Fibroblast of lung (primary cell): ENCODE measurements at regions not wholly inside any gene's neighbourhood (a gene's known extent, or its start where the extent isn't known, plus 50 kb on each side); places are given as distances from the start of the nearest gene placed in this dataset.

Source experiments
- DNase-seq, 2 donors: peaks; one replicate each; pipeline versions ENCODE4 v3.0.0 to v3.0.0-alpha.2; 2010; ENCODE audit warnings: low read depth in 2 of 2
- H2AFZ ChIP-seq: 2 replicates; pipeline ENCODE4 v1.5.1; 2012; ENCODE audit warnings: low read length, control low read depth, inconsistent platforms
- H3K27ac ChIP-seq: 2 replicates; pipeline ENCODE4 v1.5.1; 2011; ENCODE audit warnings: low read length, control low read depth; ENCODE audit not compliant: insufficient read depth
- H3K27me3 ChIP-seq: 2 replicates; pipeline ENCODE4 v1.5.1; 2011; ENCODE audit warnings: mild to moderate bottlenecking, low read length; ENCODE audit not compliant: control insufficient read depth, insufficient read depth
- H3K36me3 ChIP-seq: 2 replicates; pipeline ENCODE4 v1.5.1; 2011; ENCODE audit warnings: low read length; ENCODE audit not compliant: control insufficient read depth, insufficient read depth
- H3K4me1 ChIP-seq: 2 replicates; pipeline ENCODE4 v1.5.1; 2011; ENCODE audit warnings: low read length; ENCODE audit not compliant: control insufficient read depth, insufficient read depth; ENCODE audit errors: extremely low read depth
- H3K4me2 ChIP-seq: 2 replicates; pipeline ENCODE4 v1.5.1; 2011; ENCODE audit warnings: low read length, control low read depth; ENCODE audit not compliant: insufficient read depth; ENCODE audit errors: extremely low read depth
- H3K4me3 ChIP-seq, 4 experiments: fragments of 200-600 bp in 1 of 4; sonication (generic) in 1 of 4; replicated peaks in 1 of 4; 2 replicates each; pipeline ENCODE4 v1.5.1; 2011 to 2016; ENCODE audit warnings: low read length in 4 of 4, low read depth in 3 of 4, mild to moderate bottlenecking in 3 of 4, control low read depth in 2 of 4, inconsistent platforms in 1 of 4, mixed read lengths in 1 of 4; ENCODE audit not compliant: insufficient read depth in 1 of 4; ENCODE audit errors: control extremely low read depth in 1 of 4
- H3K79me2 ChIP-seq: 2 replicates; pipeline ENCODE4 v1.5.1; 2012; ENCODE audit warnings: mild to moderate bottlenecking, low read length, inconsistent platforms; ENCODE audit not compliant: control insufficient read depth, insufficient read depth
- H3K9ac ChIP-seq: 2 replicates; pipeline ENCODE4 v1.5.1; 2011; ENCODE audit warnings: mild to moderate bottlenecking, low read length, control low read depth; ENCODE audit not compliant: insufficient read depth
- H3K9me3 ChIP-seq: 2 replicates; pipeline ENCODE4 v1.5.1; 2012; ENCODE audit warnings: low read depth, low read length; ENCODE audit not compliant: control insufficient read depth, insufficient read depth
- H4K20me1 ChIP-seq: 2 replicates; pipeline ENCODE4 v1.5.1; 2011; ENCODE audit warnings: low read length; ENCODE audit not compliant: control insufficient read depth, insufficient read depth; ENCODE audit errors: extremely low read depth
- EZH2 ChIP-seq: IDR thresholded peaks from 2 replicates; pipeline ENCODE4 v1.5.1; 2012; ENCODE audit warnings: low read length, control low read depth, mild to moderate bottlenecking; ENCODE audit errors: missing control alignments
- TF ChIP-seq, protein P1 (sequence below), 2 donors: IDR thresholded peaks in 1 of 2; conservative IDR thresholded peaks in 1 of 2; 1 replicate in 1 of 2; 2 replicates in 1 of 2; pipeline ENCODE4 v1.5.1; 2011 to 2012; ENCODE audit warnings: low read length in 2 of 2, control low read depth in 1 of 2, inconsistent platforms in 1 of 2, low read depth in 1 of 2, mild to moderate bottlenecking in 1 of 2

DNA sequence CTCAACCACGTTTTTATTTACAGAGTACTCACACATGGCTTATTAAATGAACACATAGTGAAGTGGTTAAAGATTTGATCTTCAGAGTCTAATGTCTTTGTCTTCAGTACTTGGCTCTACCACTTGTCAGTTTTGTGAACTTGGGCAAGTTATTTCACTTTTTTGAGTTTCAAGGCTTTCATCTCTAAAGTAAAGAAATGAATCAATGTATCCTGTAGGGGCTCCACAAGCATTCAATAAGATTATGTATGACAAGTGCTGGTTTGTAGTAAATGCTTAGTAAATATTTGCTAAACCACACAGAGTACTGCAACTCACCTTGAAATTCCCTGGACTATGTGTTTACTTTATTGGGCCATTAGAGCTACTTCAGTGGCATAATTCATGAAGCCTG is 446.0 kb upstream of the GOT2 start:
- H3K27me3 ChIP-seq: no peaks in the 10 kb centered on the region
- DNase-seq: no peak
- no peaks in the 10 kb centered on the region for H3K4me1 ChIP-seq

DNA sequence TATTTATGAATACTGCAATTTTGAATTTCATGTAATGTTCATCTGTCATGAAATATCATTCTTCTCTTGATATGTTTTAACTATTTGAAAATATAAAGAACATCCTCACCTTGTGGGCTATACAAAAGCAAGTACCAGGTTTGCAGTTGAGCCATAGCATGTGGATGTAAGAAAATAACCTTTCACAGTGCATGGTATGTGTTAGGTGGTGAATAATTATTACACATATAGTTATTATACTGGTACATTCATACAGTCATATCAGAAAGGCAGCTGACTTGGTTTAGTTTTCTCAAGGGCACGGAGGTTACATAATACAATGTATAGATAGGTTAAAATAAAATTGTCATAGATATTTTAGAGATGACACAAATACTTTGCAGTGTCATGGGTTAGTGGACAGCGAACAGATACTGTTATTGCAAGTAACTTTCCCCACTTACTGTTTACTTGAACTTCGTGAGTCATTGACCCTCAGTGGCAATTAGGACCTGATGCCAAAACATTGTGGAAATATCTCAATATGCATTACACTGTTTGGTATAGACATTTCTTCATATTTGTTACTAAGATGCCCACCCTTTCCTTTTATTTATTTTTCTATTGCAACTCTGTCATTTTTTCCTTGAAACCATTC is 445.4 kb upstream of the GOT2 start:
- no peak overlapping the region for H2AFZ ChIP-seq
- H3K9ac ChIP-seq: no peak overlapping the region
- H3K36me3 ChIP-seq: no peaks in the 10 kb centered on the region
- no peaks in the 10 kb centered on the region for H3K79me2 ChIP-seq
- no peaks in the 10 kb centered on the region for H4K20me1 ChIP-seq
- H3K4me1 ChIP-seq: no peaks in the 10 kb centered on the region
- TF ChIP-seq EZH2: no peak
- TF ChIP-seq, protein P1, sequence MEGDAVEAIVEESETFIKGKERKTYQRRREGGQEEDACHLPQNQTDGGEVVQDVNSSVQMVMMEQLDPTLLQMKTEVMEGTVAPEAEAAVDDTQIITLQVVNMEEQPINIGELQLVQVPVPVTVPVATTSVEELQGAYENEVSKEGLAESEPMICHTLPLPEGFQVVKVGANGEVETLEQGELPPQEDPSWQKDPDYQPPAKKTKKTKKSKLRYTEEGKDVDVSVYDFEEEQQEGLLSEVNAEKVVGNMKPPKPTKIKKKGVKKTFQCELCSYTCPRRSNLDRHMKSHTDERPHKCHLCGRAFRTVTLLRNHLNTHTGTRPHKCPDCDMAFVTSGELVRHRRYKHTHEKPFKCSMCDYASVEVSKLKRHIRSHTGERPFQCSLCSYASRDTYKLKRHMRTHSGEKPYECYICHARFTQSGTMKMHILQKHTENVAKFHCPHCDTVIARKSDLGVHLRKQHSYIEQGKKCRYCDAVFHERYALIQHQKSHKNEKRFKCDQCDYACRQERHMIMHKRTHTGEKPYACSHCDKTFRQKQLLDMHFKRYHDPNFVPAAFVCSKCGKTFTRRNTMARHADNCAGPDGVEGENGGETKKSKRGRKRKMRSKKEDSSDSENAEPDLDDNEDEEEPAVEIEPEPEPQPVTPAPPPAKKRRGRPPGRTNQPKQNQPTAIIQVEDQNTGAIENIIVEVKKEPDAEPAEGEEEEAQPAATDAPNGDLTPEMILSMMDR (conservative IDR thresholded peaks at IDR 0.05 in 1 of 2, IDR thresholded peaks at IDR 0.05 in 1 of 2; ENCODE audit: low read depth in 1 of 2, low read length in 2 of 2): no peak
- no peak overlapping the region for H3K4me3 ChIP-seq
- no peaks in the 10 kb centered on the region for H3K9me3 ChIP-seq
- peak; percentile 6 to 73 for DNase-seq
- no peak overlapping the region for H3K27ac ChIP-seq
- no peaks in the 10 kb centered on the region for H3K27me3 ChIP-seq
- H3K4me2 ChIP-seq: no peak overlapping the region

More for the DNA sequence above, 446.0 kb upstream of the GOT2 start:
- TF ChIP-seq, protein P1 (conservative IDR thresholded peaks at IDR 0.05 in 1 of 2, IDR thresholded peaks at IDR 0.05 in 1 of 2; ENCODE audit: low read depth in 1 of 2, low read length in 2 of 2): no peak
- TF ChIP-seq EZH2: no peak
- no peak overlapping the region for H3K9ac ChIP-seq
- H3K27ac ChIP-seq: no peak overlapping the region
- no peak overlapping the region for H2AFZ ChIP-seq
- H4K20me1 ChIP-seq: no peaks in the 10 kb centered on the region
- H3K4me3 ChIP-seq: no peak overlapping the region
- H3K79me2 ChIP-seq: no peaks in the 10 kb centered on the region
- no peaks in the 10 kb centered on the region for H3K9me3 ChIP-seq
- no peaks in the 10 kb centered on the region for H3K36me3 ChIP-seq
- H3K4me2 ChIP-seq: no peak overlapping the region

DNA sequence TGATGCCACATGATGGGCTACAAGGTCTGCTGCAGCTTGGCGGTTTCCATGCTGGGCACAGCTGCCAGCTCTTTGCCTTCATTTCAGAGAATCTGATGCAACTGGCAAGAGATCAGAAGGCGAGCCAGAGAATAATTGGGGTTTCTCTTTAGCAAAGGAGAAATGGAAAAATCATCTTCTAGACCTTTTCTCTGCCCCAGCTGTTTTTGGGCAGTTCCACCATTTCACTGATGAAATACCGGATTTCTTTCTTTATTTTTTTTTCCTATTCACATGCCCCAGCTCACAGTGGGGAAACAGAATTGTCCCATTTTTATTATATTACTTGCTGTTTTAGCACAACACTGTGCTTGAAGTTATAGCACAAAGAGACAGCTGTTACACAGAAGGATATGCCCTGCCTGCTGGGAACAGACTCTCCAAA is 439.3 kb upstream of the GOT2 start:
- Histone ChIP-seq H3K36me3 (no peaks in the 10 kb centered on the region), H2AFZ (no peak overlapping the region), H4K20me1 (no peaks in the 10 kb centered on the region), H3K79me2 (no peaks in the 10 kb centered on the region), H3K4me3 (no peak overlapping the region), H3K9ac (no peak overlapping the region), H3K9me3 (no peaks in the 10 kb centered on the region), H3K4me1 (no peaks in the 10 kb centered on the region), H3K4me2 (no peak overlapping the region), H3K27me3 (no peaks in the 10 kb centered on the region), H3K27ac (no peak overlapping the region)
- no peak for TF ChIP-seq EZH2
- TF ChIP-seq, protein P1 (conservative IDR thresholded peaks at IDR 0.05 in 1 of 2, IDR thresholded peaks at IDR 0.05 in 1 of 2; ENCODE audit: low read depth in 1 of 2, low read length in 2 of 2): no peak
- no peak for DNase-seq
